ENCODE measurements at regions not wholly inside any gene's neighbourhood (a gene's known extent, or its start where the extent isn't known, plus 50 kb on each side); places are given as distances from the start of the nearest gene placed in this dataset.
"Not testable (repeated sequence)": the region's sequence is repeated elsewhere in the genome, so short reads cannot be mapped to it uniquely, and the experiment has no call there.

GRCh38 chr2:35933031-35933430, 422.5 kb upstream of the CRIM1 start:
- DNase-seq (ENCODE audit: low read depth in 2 of 2), result no peak

- DNase-seq (ENCODE audit: low read depth in 2 of 2), result no peak
These were observed 423.2 kb upstream of the CRIM1 start for GRCh38 chr2:35932276-35932963.

- DNase-seq (ENCODE audit: low read depth in 2 of 2), result no peak
These were observed 424.0 kb upstream of the CRIM1 start for GRCh38 chr2:35931626-35932025.

DNA sequence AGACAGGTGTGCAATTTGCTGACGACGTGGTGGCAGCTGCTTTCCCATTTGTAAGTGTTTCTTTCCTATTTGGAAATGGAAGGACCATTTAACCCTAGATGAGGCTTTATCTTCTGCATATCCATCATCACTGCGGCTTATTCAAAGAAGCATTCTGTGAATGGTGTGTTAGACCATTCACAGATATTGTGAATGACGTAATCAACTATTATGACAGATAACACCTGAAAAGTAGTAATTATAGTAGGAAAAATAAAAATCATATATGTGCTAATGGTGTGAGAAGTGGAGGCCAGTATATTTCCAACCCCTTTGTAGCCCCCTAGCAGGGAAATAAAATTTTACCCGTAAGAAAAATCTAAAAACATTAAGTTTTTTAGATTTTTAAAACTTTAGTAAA, 424.5 kb upstream of the CRIM1 start:
- DNase-seq (ENCODE audit: low read depth in 2 of 2), result no peak

- no peak for DNase-seq (ENCODE audit: low read depth in 2 of 2)
These were observed 426.0 kb upstream of the CRIM1 start for GRCh38 chr2:35929551-35929950.

GRCh38 chr2:35920061-35920460, 435.5 kb upstream of the CRIM1 start:
- no peak for DNase-seq (ENCODE audit: low read depth in 2 of 2)

GRCh38 chr2:35915261-35915660, 440.3 kb upstream of the CRIM1 start:
- no peak for DNase-seq (ENCODE audit: low read depth in 2 of 2)

DNA sequence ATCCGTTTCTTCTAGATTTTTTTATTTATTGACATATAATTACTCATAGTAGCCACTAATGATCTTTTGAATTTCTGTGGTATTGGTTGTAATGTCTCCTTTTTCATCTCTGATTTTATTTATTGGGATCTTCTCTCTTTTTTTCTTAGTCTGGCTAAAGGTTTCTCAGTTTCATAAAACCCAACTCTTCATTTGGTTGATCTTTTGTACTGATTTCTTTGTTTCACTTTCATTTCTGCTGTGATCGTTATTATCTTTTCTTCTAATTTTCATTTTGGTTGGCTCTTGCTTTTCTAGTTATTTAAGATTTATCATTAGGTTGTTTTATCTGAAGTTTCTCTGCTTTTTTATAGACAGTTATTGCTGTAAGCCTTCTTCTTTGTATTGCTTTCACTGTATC, 463.6 kb upstream of the CRIM1 start:
- DNase-seq (ENCODE audit: low read depth in 2 of 2), result no peak

DNA sequence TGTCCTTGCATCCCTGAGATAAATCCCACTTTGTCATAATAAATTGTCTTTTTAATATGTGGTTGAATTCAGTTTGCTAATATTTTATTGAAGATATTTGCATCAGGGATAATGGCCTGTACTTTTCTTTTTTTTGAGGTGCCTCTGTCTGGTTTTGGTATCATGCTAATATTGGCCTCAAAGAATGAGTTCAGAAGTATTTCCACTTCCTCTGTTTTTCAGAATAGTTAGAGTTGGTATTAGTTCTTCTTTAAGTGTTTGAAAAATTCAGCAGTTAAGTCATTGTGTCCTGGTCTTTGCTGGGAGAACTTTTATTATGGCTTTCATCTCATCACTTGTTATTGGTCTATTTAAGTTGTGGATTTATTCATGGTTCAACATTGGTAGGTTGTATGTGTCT, 464.1 kb upstream of the CRIM1 start:
- DNase-seq (ENCODE audit: low read depth in 2 of 2), result no peak

GRCh38 chr2:35887146-35887545, 468.4 kb upstream of the CRIM1 start:
- no peak for DNase-seq (ENCODE audit: low read depth in 2 of 2)

DNA sequence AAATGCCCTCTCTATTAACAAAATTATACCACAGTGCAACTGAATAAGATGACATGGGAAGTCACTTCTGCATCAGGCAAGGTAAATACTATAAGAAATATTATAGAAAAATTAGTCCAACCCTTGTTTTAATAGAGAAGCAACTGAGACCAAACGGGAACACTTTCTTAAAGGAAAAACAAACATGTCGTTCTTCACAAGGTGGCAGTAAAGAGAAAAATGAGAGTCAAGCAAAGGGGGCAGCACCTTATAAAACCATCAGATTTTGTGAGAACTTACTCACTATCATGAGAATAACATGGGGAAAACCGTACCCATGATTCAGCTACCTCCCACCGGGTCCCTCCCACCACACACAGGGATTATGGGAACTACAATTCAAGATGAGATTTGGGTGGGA, 481.7 kb upstream of the CRIM1 start:
- DNase-seq (ENCODE audit: low read depth in 2 of 2), result no peak

DNA sequence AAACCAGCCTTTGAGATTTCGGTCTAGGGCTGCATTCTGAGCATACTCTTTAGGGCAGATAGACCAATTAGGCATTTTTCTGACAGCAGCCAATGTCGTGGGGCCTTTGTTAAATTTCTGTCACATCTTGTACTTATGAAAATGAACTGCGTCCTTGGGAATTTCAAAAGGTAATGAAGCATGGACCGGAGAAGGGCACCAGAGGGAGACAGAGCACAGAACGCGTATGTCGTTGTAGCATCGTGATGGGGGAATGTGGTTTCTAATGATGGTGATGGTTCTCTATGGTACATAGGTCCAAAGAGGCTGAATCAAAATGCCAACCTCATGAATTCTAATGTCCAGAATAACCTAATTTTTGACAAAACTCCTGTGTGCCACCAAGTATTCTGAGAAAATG, 483.9 kb upstream of the CRIM1 start:
- DNase-seq (ENCODE audit: low read depth in 2 of 2), result no peak

DNA sequence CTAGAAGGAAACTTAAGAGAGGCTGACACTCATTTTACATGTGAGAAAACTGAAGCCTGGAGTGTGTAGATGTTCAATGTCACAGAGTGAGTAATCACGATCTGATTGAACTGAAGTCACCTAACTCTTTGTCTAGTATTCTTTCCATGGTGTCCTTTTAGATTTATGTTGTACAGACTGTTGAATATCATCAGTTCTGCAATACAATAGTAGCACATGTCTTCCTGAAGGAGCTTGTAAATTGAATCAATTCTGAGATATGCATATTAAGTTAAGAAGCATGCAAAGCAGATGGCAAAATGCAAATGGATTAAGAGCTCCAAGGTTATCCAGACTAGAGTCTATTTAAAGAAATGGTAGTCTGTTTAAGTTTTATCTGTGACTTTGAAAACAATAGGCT, 484.9 kb upstream of the CRIM1 start:
- no peak for DNase-seq (ENCODE audit: low read depth in 2 of 2)

DNA sequence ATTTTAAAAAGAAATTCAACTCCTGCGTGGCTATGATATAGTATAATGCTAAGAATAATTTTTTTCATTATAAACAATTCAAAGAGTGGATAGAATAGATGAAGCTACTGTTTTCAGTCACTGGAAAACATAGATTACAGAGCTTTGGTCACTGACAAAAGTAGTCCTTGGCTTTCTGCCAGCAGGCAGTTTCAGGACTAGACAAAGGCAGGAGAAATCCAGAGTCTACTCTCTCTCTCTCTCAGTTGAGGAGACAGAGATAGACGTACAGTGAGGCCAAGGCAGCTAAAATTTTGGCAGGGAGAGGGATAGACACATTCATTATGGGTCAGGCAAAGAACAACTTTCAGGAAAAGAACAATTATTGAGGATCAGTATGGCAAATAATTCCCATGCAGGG, 491.4 kb upstream of the CRIM1 start:
- DNase-seq (ENCODE audit: low read depth in 2 of 2), result no peak

DNA sequence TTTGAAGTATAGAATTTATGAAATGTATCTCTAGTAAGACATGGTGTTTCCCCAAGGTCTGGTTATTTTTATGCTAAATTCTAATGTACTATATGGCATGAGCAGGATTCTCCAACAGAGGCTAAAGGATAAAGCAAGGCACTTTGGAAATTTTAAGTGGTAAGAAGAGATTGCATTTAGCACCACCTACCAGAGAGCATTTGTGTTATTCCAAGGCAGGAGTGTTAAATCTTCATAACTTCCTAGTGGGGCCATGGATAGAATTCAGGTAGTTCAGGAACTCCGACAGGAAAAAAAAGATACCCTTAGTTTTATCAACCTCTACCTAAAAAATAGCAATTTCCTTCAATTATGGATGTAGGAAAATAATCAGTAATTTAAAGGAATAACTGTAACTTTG, 497.4 kb upstream of the CRIM1 start:
- DNase-seq (ENCODE audit: low read depth in 2 of 2), result no peak

DNA sequence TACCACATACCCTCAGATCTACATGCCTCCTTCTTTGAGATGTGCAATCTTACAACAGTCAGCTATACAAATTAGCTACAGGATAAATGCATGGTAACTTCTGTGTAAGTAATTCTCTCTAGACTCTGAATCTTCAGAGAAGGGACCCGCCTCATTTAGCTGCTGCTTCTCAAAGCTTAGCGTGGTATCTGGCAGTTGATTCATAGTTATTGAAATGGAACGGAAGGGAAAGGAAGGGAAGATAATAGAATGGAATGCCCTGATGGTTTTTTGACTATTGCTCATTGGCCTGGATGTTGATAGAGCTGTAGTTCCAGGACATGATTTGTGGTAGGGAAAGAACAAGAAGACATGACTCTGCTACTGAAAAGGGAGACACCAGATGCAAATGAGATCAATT, 498.1 kb upstream of the CRIM1 start:
- no peak for DNase-seq (ENCODE audit: low read depth in 2 of 2)

DNA sequence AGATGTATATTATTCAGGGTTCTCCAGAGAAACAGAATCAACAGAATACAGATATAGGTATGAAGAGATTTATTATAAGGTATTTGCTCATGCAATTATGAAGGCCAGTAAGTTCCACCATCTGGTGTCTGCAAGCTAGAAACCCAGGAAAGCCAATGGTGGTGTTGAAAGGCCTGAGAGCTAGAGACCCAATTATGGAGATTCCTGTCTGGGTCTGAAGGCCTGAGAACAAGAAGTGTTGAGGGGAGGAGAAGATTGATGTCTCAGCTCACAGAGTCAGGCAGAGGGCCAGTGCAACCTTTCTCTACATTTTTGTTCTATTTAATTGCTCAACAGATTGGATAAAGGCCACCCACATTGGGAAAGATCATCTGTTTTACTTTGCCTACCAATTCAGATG, 524.2 kb upstream of the CRIM1 start:
- DNase-seq (ENCODE audit: low read depth in 2 of 2), result no peak

GRCh38 chr2:35830833-35831232, 524.7 kb upstream of the CRIM1 start:
- no peak for DNase-seq (ENCODE audit: low read depth in 2 of 2)

GRCh38 chr2:35827086-35827485, 528.5 kb upstream of the CRIM1 start:
- no peak for DNase-seq (ENCODE audit: low read depth in 2 of 2)

DNA sequence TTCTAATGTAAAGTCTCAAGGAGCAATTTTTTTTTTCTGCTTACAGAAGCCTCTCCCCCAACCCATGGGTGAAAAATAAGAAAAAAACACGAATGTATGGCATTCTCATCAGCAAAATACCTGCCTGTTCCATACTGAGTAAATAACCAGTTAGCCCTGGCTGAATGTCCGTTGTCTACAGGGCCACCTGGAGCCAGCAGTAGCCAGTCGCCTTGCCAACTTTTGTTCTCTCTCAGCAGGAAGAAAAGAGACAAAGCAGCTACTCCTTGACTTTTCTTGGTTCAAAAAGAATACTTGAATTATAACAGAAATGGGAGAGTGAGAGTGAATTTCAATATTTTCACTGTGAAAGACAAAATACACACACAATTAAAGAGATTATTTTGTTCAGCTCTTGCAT, 532.9 kb upstream of the CRIM1 start:
- no peak for DNase-seq (ENCODE audit: low read depth in 2 of 2)

- no peak for DNase-seq (ENCODE audit: low read depth in 2 of 2)
These were observed 533.9 kb upstream of the CRIM1 start for GRCh38 chr2:35821675-35822074.

- no peak for DNase-seq (ENCODE audit: low read depth in 2 of 2)
These were observed 535.2 kb upstream of the CRIM1 start for GRCh38 chr2:35820391-35820790.

DNA sequence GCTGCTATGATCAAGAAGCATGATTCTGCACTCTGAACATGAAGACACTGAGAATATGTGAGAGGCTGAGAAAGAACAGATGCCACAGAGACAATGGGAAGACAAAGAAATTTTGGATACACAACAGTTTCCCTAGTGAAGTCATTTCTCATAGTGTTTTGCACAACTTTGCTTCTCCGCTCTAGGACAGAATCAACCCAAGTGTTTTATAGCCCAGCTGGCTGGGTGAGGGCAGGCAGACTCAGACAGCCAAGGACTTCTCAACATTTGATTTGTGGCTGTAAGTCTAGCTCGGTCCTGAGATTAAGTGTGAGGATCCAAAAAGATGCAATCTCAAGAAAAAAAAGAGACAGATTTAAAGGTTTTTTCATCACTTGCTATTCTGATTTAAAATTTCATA, 536.5 kb upstream of the CRIM1 start:
- DNase-seq (ENCODE audit: low read depth in 2 of 2), result no peak

GRCh38 chr2:35818359-35818758, 537.2 kb upstream of the CRIM1 start:
- not testable (repeated sequence) for DNase-seq (ENCODE audit: low read depth in 2 of 2)

Data from stimulated activated CD4-positive, alpha-beta T cell treated with anti-CD3 and anti-CD28 coated beads, Interleukin-1b, Interleukin-23, amount 100 ng/mL, for 1 hour (primary cell).